HG03439 (cell line): ENCODE measurements at regions not wholly inside any gene's neighbourhood (a gene's known extent, or its start where the extent isn't known, plus 50 kb on each side); places are given as distances from the start of the nearest gene placed in this dataset.

ENCODE experiments used
- ATAC-seq: cut with Tn5 transposase; IDR thresholded peaks from one replicate; pipeline ENCODE4 v1.9.1; 2021; ENCODE audit warnings: mild to moderate bottlenecking, moderate library complexity; ENCODE audit not compliant: unreplicated experiment

- no peak for ATAC-seq
These were observed 1453.1 kb downstream of the UQCRFS1 start for GRCh38 chr19:27759896-27760295.

- no peak for ATAC-seq
These were observed 1454.1 kb downstream of the UQCRFS1 start for GRCh38 chr19:27758626-27759505.

DNA sequence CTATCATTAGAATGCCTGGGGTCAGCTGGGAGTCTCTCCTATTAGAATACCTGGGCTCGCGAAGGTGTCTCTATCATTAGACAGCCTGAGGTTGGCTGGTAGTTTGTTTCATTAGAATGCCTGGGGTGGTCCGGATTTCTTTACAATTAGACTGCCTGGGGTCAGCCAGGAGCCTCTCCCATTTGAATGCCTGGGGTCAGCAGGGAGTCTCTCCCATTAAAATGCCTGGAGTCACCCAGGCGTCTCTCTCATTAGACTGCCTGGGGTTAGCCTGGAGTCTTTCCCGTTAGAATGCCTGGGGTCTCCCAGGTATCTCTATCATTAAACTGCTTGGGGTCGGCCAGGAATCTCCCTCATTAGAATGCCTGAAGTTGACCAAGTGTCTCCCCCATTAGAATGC lies 1458.3 kb downstream of the UQCRFS1 start:
- ATAC-seq = no peak

GRCh38 chr19:27753622-27754021 lies 1459.3 kb downstream of the UQCRFS1 start:
- ATAC-seq = no peak

GRCh38 chr19:27752530-27753184 lies 1460.3 kb downstream of the UQCRFS1 start:
- no peak for ATAC-seq

DNA sequence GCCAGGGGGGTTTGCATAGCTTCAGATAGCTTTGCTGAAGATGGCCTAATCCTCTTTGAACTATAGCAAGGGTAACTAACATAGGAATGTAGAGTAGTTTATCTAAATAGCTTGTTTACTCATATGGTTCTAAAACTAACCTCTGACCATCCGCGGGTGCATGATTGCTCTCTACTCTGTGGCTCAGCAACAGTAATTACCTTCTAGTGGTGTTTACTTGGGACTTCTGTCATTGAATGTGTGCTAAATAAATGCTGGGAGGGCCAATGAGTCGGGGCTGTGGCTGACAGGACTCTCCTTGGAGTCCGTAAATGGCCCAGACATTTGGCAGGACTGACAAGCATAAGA lies 1461.9 kb downstream of the UQCRFS1 start:
- no peak for ATAC-seq

GRCh38 chr19:27750391-27751043 lies 1462.4 kb downstream of the UQCRFS1 start:
- no peak for ATAC-seq

DNA sequence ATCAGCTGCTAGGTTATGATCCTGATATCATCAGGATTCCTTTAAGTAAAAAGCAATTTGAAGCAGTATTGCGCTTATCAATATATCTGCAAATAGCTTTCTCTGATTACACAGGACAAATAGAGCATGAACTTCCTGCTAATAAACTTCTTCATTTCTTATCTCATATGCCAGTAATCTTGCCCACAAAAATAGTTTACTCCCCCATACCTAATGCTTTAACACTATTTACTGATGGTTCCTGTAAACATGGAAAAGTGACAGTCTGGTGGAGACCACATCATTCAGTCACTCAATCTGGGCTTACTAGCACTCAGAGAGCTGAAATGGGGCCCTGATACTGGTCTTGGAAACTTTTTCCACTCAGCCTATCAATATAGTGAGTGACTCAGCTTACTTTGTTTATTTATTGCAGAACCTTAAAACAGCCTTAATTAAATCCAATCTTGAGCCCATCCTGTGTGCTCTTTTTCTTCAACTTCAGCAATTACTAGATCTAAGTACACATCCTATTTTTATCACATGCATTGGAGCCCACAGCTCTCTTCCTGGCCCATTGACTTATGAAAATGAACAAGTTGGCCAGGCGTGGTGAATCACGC lies 1464.3 kb downstream of the UQCRFS1 start:
- no peak for ATAC-seq

GRCh38 chr19:27746691-27747380 lies 1466.1 kb downstream of the UQCRFS1 start:
- no peak for ATAC-seq

DNA sequence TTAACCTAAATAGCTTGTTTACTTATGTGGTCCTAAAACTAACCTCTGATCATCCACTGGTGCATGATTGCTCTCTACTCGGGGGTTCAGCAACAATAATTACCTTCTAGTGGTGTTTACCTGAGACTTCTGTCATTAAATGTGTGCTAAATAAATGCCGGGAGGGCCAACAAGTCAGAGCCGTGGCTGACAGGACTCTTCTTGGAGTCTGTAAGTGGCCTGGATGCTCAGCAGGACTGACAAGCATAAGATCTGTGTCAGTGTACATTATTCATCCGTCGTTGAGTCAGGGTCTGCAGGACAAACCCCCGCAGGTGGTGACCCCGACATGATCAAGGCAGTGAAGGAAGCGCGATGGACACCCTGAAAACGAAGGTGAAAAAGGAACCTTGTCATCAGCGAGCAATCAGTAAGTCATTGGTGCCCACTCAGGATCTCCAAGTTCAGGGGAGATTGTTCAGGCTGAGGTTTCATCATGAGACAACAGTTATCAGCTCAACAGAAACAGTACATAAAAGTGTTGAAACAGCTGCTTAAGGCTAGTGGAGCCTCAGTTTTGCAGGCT lies 1466.9 kb downstream of the UQCRFS1 start:
- ATAC-seq = no peak

- ATAC-seq = no peak
These were observed 1467.8 kb downstream of the UQCRFS1 start for GRCh38 chr19:27744926-27745768.

DNA sequence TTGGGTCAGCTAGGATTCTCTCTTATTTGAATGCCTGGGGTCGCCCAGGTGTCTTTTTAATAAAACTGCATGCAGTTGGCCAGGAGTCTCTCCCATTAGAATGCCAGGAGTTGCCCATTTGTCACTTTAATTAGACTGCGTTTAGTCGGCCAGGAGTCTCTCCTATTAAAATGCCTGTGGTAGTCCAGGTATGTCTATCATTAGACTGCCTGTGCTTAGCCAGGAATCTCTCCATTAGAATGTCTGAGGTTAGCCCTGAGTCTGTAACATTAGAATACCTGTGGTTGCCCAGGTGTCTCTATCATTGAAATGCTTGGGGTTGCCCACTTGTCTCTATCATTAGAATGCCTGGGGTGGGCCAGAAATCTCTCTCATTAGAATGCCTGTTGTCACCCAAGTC lies 1470.9 kb downstream of the UQCRFS1 start:
- no peak for ATAC-seq

DNA sequence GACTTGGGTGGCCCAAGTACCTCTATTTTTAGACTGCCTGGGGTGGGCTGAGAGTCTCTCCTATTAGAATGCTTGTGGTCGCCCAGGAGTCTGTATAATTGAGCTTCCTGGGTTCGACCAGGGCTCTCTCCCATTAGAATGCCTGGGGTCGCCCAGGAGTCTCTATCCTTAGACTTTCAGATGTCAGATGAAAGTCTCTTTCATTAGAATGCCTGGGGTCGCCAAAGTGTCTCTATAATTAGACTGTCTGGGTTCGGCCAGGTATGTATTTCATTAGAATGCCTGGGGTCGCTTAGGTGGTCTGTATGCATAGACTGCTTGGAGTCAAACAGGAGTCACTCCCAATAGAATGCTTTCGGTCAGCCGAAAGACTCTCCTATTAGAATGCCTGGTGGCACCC lies 1471.7 kb downstream of the UQCRFS1 start:
- no peak for ATAC-seq

- ATAC-seq = no peak
These were observed 1472.6 kb downstream of the UQCRFS1 start for GRCh38 chr19:27740396-27740795.

GRCh38 chr19:27738569-27739193 lies 1474.3 kb downstream of the UQCRFS1 start:
- ATAC-seq = no peak

DNA sequence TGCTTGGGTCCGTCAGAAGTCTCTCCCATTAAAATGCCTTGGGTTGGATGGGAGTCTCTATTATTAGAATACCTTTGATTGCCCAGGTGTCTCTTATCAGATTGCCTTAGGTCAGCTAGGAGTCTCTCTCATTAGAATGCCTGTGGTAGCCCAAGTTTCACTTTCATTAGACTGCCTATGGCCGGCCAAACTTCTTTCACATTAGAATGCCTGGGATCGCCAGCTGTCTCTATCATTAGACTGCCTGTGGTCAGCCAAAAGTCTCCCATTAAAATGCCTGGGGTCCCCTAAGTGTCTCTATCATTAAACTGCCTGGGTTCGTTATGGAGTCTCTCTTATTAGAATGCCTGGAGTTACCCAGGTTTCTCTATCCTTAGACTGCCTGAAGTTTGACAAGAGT lies 1476.7 kb downstream of the UQCRFS1 start:
- no peak for ATAC-seq

GRCh38 chr19:27735314-27735713 lies 1477.6 kb downstream of the UQCRFS1 start:
- ATAC-seq = no peak

DNA sequence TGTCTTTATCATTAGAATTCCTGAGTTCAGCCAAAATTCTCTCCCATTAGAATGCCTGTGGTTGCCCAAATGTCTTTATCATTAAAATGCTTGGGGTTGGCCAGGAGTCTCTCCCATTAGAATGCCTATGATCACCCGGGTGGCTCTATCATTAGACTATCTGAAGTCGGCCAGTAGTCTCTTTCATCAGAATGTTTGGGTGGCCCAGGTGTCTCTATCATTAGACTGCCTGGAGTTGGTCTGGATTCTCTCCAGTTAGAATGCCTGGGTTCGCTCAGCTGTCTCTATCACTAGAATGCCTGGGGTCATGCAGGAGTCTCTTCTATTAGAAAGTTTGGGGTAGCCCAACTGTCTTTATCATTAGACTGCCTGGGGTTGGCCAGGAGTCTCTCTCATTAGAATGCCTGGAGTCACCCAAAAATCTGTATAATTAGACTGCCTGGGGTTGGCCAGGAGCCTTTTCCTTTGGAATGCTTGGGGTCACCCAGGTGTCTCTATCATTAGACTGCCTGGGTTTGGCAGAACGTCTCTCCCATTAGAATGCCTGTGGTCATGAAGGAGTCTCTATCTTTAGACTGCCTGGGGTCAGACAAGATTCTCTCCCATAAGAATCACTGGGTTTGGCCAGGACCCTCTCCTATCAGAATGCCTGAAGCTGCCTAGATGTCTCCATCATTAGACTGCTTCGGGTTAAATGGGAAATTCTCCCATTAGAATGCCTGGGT lies 1478.3 kb downstream of the UQCRFS1 start:
- ATAC-seq = no peak
